ENCODE measurements at regions not wholly inside any gene's neighbourhood (a gene's known extent, or its start where the extent isn't known, plus 50 kb on each side); places are given as distances from the start of the nearest gene placed in this dataset.

GRCh38 chr2:146898083-146898482 is 946.7 kb upstream of the ACVR2A start:
- no peak for TF ChIP-seq ZFP3 (CRISPR knock-in tag; IDR thresholded peaks at IDR 0.05)
- no peak for TF ChIP-seq CSRNP3 (CRISPR knock-in tag; IDR thresholded peaks at IDR 0.05)
- TF ChIP-seq ZNF565 (CRISPR knock-in tag; conservative IDR thresholded peaks at IDR 0.05; ENCODE audit: low read depth) = no peak
- no peak for TF ChIP-seq POU6F1 (CRISPR knock-in tag; IDR thresholded peaks at IDR 0.05; ENCODE audit: borderline replicate concordance, low read depth)
- no peak for TF ChIP-seq SNAI2 (CRISPR knock-in tag; IDR thresholded peaks at IDR 0.05)
- no peak for TF ChIP-seq RARB (CRISPR knock-in tag; IDR thresholded peaks at IDR 0.05)
- TF ChIP-seq PATZ1 (CRISPR knock-in tag; IDR thresholded peaks at IDR 0.05; ENCODE audit: borderline replicate concordance) = no peak
- TF ChIP-seq ARNTL (CRISPR knock-in tag; IDR thresholded peaks at IDR 0.05; ENCODE audit: borderline replicate concordance, low read depth) = no peak
- TF ChIP-seq PPARA (CRISPR knock-in tag; IDR thresholded peaks at IDR 0.05; ENCODE audit: borderline replicate concordance) = no peak
- no peak for TF ChIP-seq BACH2 (CRISPR knock-in tag; IDR thresholded peaks at IDR 0.05; ENCODE audit: borderline replicate concordance)
- no peak for TF ChIP-seq ZNF70 (CRISPR knock-in tag; IDR thresholded peaks at IDR 0.05)
- TF ChIP-seq ESRRG (CRISPR knock-in tag; IDR thresholded peaks at IDR 0.05) = no peak
- TF ChIP-seq GLIS3 (CRISPR knock-in tag; IDR thresholded peaks at IDR 0.05) = no peak
